A549 (cell line): ENCODE measurements at regions not wholly inside any gene's neighbourhood (a gene's known extent, or its start where the extent isn't known, plus 50 kb on each side); places are given as distances from the start of the nearest gene placed in this dataset.

ENCODE experiments used
- ATAC-seq, 2 experiments: fragments of 200-7000 bp in 1 of 2; fragments of >200 bp in 1 of 2; cut with Nextera tagmentation in 1 of 2; cut with Tn5 transposase in 1 of 2; 3 replicates each; pipeline versions ENCODE4 v1.8.0 to v1.9.1; 2018 to 2020; ENCODE audit warnings: mild to moderate bottlenecking in 1 of 2, moderate library complexity in 1 of 2
- CTCF ChIA-PET: fragments of 300-600 bp; sonication (Branson Sonifier 250); formaldehyde crosslinking; extraction: SDS; loops from one replicate; lab custom pipeline; 2021; ENCODE audit warnings: antibody characterized with exemption, inconsistent platforms; lab: Yijun Ruan, JAX
- POLR2A ChIA-PET: fragments of 350-600 bp; formaldehyde crosslinking; extraction: SDS; loops from one replicate; lab custom pipeline; 2021; ENCODE audit warnings: antibody characterized with exemption, inconsistent platforms; lab: Yijun Ruan, JAX
- DNase-seq, 2 experiments: peaks; one replicate each; pipeline versions ENCODE4 v3.0.0 to v3.0.0-alpha.2; 2011 to 2016; ENCODE audit warnings: low read depth in 1 of 2, low spot score in 1 of 2
- FAIRE-seq: peaks from 2 replicates; lab custom pipeline; 2011; peaks lifted over from hg19 to GRCh38; lab: Jason Lieb, UNC
- H3K27ac ChIP-seq, 2 experiments: fragments of >200 bp; sonication (Bioruptor Twin); formaldehyde crosslinking; 3 replicates each; pipeline ENCODE4 v1.5.1; 2016 to 2017
- H3K4me1 ChIP-seq: fragments of >200 bp; sonication (Bioruptor Twin); formaldehyde crosslinking; 3 replicates; pipeline ENCODE4 v1.6.1; 2016
- H3K4me2 ChIP-seq: fragments of >200 bp; sonication (Bioruptor Twin); formaldehyde crosslinking; 3 replicates; pipeline ENCODE4 v1.6.1; 2016
- H3K4me3 ChIP-seq: fragments of >200 bp; sonication (Bioruptor Twin); formaldehyde crosslinking; 3 replicates; pipeline ENCODE4 v1.5.1; 2016
- H3K9me3 ChIP-seq: fragments of >200 bp; sonication (Bioruptor Twin); formaldehyde crosslinking; 3 replicates; pipeline ENCODE4 v1.6.1; 2016
- BCL3 ChIP-seq: fragments of >200 bp; sonication (Bioruptor Twin); formaldehyde crosslinking; IDR thresholded peaks from 3 replicates; pipeline ENCODE4 v1.6.1; 2016
- BHLHE40 ChIP-seq: IDR thresholded peaks from 2 replicates; pipeline ENCODE4 v1.6.1; 2012; ENCODE audit warnings: low read depth, low read length, inconsistent platforms
- E2F6 ChIP-seq: IDR thresholded peaks from 2 replicates; pipeline ENCODE4 v1.6.1; 2012; ENCODE audit warnings: low read depth, borderline replicate concordance
- EHF ChIP-seq: fragments of 250-450 bp; sonication (Bioruptor Pico); IDR thresholded peaks from 2 replicates; pipeline ENCODE4 v1.5.0; 2020; ENCODE audit warnings: mild to moderate bottlenecking
- EHMT2 ChIP-seq: fragments of 200-600 bp; sonication (generic); IDR thresholded peaks from 2 replicates; pipeline ENCODE4 v1.6.1; 2016; ENCODE audit warnings: antibody characterized with exemption, low read depth, mild to moderate bottlenecking, moderate library complexity
- FOSL2 ChIP-seq, 2 experiments: fragments of 450-650 bp in 1 of 2; fragments of >200 bp in 1 of 2; sonication (Bioruptor Twin) in 1 of 2; formaldehyde crosslinking; IDR thresholded peaks; 2 replicates each; pipeline versions ENCODE4 v1.5.0 to v1.6.1; 2016 to 2020; ENCODE audit warnings: mild to moderate bottlenecking in 1 of 2, moderate library complexity in 1 of 2
- FOXS1 ChIP-seq: fragments of 250-450 bp; sonication (Bioruptor Pico); IDR thresholded peaks from 2 replicates; pipeline ENCODE4 v1.5.0; 2020; ENCODE audit warnings: mild to moderate bottlenecking, moderate library complexity
- GATA3 ChIP-seq: IDR thresholded peaks from 2 replicates; pipeline ENCODE4 v1.6.1; 2012; ENCODE audit warnings: borderline replicate concordance
- HOXB5 ChIP-seq: fragments of 250-450 bp; sonication (Bioruptor Pico); IDR thresholded peaks from 2 replicates; pipeline ENCODE4 v1.5.0; 2020; ENCODE audit warnings: mild to moderate bottlenecking, moderate library complexity
- JUN ChIP-seq, 2 experiments: fragments of >200 bp; sonication (Bioruptor Twin); formaldehyde crosslinking; IDR thresholded peaks; 2 replicates in 1 of 2; 3 replicates in 1 of 2; pipeline ENCODE4 v1.6.1; 2016 to 2017
- KDM1A ChIP-seq: fragments of 200-600 bp; sonication (generic); IDR thresholded peaks from 2 replicates; pipeline ENCODE4 v1.6.1; 2016; ENCODE audit warnings: low read depth, mild to moderate bottlenecking
- KDM5A ChIP-seq: fragments of 200-600 bp; sonication (generic); IDR thresholded peaks from 2 replicates; pipeline ENCODE4 v1.6.1; 2016; ENCODE audit warnings: antibody characterized with exemption, mild to moderate bottlenecking
- MAZ ChIP-seq: fragments of 150-350 bp; IDR thresholded peaks from 2 replicates; pipeline ENCODE4 v1.6.1; 2014; ENCODE audit warnings: antibody characterized with exemption, low read depth, low read length, borderline replicate concordance
- POLR2A ChIP-seq: IDR thresholded peaks from 2 replicates; pipeline ENCODE4 v1.6.1; 2012; ENCODE audit warnings: mild to moderate bottlenecking, low read length
- RARB ChIP-seq: fragments of 250-450 bp; sonication (Bioruptor Pico); IDR thresholded peaks from 2 replicates; pipeline ENCODE4 v1.8.0; 2021; ENCODE audit warnings: mild to moderate bottlenecking, moderate library complexity
- RFX5 ChIP-seq: fragments of 450-650 bp; IDR thresholded peaks from 2 replicates; pipeline ENCODE4 v1.7.1; 2014; ENCODE audit warnings: antibody characterized with exemption, mild to moderate bottlenecking, moderate library complexity
- SMC3 ChIP-seq: fragments of >200 bp; sonication (Bioruptor Twin); formaldehyde crosslinking; IDR thresholded peaks from 3 replicates; pipeline ENCODE4 v1.6.1; 2018; ENCODE audit warnings: inconsistent platforms
- ZFP36 ChIP-seq: fragments of 450-650 bp; IDR thresholded peaks from 2 replicates; pipeline ENCODE4 v1.6.1; 2014; ENCODE audit warnings: borderline replicate concordance; ENCODE audit not compliant: partially characterized antibody
- ZSCAN20 ChIP-seq: fragments of 250-450 bp; sonication (Bioruptor Pico); IDR thresholded peaks from 2 replicates; pipeline ENCODE4 v1.8.0; 2022; ENCODE audit warnings: mild to moderate bottlenecking, moderate library complexity
- WGBS: methylation state at CpG from one replicate; pipeline ENCODE4 v1.1.6; 2017; ENCODE audit errors: missing lambda C conversion rate; 5-methylcytosine and 5-hydroxymethylcytosine counted together
- TF ChIP-seq, protein P1 (sequence below): fragments of 250-450 bp; sonication (Bioruptor Pico); IDR thresholded peaks from 2 replicates; pipeline ENCODE4 v1.5.0; 2020; ENCODE audit warnings: low read depth, mild to moderate bottlenecking, moderate library complexity
- TF ChIP-seq, protein P2 (sequence below): fragments of 200-600 bp; sonication (generic); IDR thresholded peaks from 2 replicates; pipeline ENCODE4 v1.6.1; 2016; ENCODE audit warnings: antibody characterized with exemption, mild to moderate bottlenecking, moderate library complexity
- TF ChIP-seq, protein P3 (sequence below): fragments of >200 bp; sonication (Bioruptor Twin); formaldehyde crosslinking; IDR thresholded peaks from 3 replicates; pipeline ENCODE4 v1.5.1; 2016

DNA sequence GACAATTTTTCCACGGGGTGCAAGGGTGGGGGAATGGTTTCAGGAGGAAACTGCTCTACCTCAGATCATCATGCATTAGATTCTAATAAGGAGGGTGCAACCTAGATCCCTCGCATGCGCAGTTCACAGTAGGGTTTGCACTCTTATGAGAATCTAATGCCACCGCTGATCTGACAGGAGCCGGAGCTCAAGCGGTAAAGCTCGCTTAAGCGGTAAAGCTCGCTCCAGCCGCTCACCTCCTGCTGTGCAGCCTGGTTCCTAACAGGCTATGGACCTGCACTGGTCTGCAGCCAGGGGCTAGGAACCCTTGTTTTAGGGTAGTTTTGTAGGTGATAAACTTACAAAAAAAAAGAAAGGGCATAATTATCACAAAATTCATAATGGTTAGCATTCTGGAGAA lies 53.9 kb upstream of the RYR3 start:
- POLR2A ChIA-PET = no interaction called here
- no peak overlapping the region for H3K4me3 ChIP-seq
- no peaks in the 10 kb centered on the region for H3K4me1 ChIP-seq
- no peak for ATAC-seq
- no peaks in the 10 kb centered on the region for H3K9me3 ChIP-seq
- no peak for FAIRE-seq
- CTCF ChIA-PET = interaction anchor here (0.8 to 4.7 kb wide), 7 partner anchors 10 to 444 kb away, joined by 3 to 15 read pairs (median 5); no protein-coding TSS in a partner anchor
- no peak overlapping the region for H3K27ac ChIP-seq
- TF ChIP-seq HOXB5 (CRISPR knock-in tag) (no peak), E2F6 (no peak), GATA3 (no peak), KDM5A (no peak), RARB (CRISPR knock-in tag) (no peak), JUN (IDR thresholded peaks at IDR 0.05) (no peak), FOSL2 (IDR thresholded peaks at IDR 0.05) (no peak), FOSL2 (CRISPR knock-in tag; IDR thresholded peaks at IDR 0.05) (no peak), EHMT2 (no peak), SMC3 (no peak), RFX5 (no peak), MAZ (no peak), KDM1A (no peak), ZFP36 (no peak), ZSCAN20 (CRISPR knock-in tag) (no peak), EHF (CRISPR knock-in tag) (no peak), BCL3 (no peak), POLR2A (no peak), BHLHE40 (no peak)
- TF ChIP-seq, protein P1, sequence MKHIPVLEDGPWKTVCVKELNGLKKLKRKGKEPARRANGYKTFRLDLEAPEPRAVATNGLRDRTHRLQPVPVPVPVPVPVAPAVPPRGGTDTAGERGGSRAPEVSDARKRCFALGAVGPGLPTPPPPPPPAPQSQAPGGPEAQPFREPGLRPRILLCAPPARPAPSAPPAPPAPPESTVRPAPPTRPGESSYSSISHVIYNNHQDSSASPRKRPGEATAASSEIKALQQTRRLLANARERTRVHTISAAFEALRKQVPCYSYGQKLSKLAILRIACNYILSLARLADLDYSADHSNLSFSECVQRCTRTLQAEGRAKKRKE = no peak
- 85% methylated on average over 10 of the region's 10 CpGs for WGBS
- DNase-seq = no peak
- H3K4me2 ChIP-seq = no peak overlapping the region

- 77% methylated on average over 3 of the region's 3 CpGs for WGBS
- ATAC-seq = peak; percentile 22 to 41; a peak in 4 of 6 replicates
- ChIA-PET POLR2A (no interaction called here), CTCF (interaction anchor here (1.1 to 1.6 kb wide), 2 partner anchors 37 to 479 kb away, joined by 3 to 5 read pairs; no protein-coding TSS in a partner anchor)
- no peak for DNase-seq
- no peak for TF ChIP-seq E2F6
- no peak for TF ChIP-seq FOXS1 (CRISPR knock-in tag)
- TF ChIP-seq BHLHE40 = no peak
- TF ChIP-seq, protein P2, sequence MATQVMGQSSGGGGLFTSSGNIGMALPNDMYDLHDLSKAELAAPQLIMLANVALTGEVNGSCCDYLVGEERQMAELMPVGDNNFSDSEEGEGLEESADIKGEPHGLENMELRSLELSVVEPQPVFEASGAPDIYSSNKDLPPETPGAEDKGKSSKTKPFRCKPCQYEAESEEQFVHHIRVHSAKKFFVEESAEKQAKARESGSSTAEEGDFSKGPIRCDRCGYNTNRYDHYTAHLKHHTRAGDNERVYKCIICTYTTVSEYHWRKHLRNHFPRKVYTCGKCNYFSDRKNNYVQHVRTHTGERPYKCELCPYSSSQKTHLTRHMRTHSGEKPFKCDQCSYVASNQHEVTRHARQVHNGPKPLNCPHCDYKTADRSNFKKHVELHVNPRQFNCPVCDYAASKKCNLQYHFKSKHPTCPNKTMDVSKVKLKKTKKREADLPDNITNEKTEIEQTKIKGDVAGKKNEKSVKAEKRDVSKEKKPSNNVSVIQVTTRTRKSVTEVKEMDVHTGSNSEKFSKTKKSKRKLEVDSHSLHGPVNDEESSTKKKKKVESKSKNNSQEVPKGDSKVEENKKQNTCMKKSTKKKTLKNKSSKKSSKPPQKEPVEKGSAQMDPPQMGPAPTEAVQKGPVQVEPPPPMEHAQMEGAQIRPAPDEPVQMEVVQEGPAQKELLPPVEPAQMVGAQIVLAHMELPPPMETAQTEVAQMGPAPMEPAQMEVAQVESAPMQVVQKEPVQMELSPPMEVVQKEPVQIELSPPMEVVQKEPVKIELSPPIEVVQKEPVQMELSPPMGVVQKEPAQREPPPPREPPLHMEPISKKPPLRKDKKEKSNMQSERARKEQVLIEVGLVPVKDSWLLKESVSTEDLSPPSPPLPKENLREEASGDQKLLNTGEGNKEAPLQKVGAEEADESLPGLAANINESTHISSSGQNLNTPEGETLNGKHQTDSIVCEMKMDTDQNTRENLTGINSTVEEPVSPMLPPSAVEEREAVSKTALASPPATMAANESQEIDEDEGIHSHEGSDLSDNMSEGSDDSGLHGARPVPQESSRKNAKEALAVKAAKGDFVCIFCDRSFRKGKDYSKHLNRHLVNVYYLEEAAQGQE = no peak
- TF ChIP-seq, protein P3, sequence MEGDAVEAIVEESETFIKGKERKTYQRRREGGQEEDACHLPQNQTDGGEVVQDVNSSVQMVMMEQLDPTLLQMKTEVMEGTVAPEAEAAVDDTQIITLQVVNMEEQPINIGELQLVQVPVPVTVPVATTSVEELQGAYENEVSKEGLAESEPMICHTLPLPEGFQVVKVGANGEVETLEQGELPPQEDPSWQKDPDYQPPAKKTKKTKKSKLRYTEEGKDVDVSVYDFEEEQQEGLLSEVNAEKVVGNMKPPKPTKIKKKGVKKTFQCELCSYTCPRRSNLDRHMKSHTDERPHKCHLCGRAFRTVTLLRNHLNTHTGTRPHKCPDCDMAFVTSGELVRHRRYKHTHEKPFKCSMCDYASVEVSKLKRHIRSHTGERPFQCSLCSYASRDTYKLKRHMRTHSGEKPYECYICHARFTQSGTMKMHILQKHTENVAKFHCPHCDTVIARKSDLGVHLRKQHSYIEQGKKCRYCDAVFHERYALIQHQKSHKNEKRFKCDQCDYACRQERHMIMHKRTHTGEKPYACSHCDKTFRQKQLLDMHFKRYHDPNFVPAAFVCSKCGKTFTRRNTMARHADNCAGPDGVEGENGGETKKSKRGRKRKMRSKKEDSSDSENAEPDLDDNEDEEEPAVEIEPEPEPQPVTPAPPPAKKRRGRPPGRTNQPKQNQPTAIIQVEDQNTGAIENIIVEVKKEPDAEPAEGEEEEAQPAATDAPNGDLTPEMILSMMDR = no peak
- peaks cover 39% of the 10 kb centered on the region for H3K4me1 ChIP-seq
- H3K4me3 ChIP-seq = no peak overlapping the region
- peak overlapping the region; percentile 58 to 74 for H3K27ac ChIP-seq
- H3K4me2 ChIP-seq = peak overlapping the region; percentile 50
- H3K9me3 ChIP-seq = no peaks in the 10 kb centered on the region
- no peak for FAIRE-seq
Measured at GRCh38 chr15:33244471-33244870, 50.0 kb upstream of the FMN1 start.
